Fibroblast of mammary gland (primary cell): ENCODE measurements at regions not wholly inside any gene's neighbourhood (a gene's known extent, or its start where the extent isn't known, plus 50 kb on each side); places are given as distances from the start of the nearest gene placed in this dataset.
A peak's percentile ranks its signal among the peaks of the same experiment; 100 is the strongest.

Source experiments
- DNase-seq: peaks from one replicate; pipeline ENCODE4 v3.0.0-alpha.2; 2010; ENCODE audit warnings: low read depth
- H3K4me3 ChIP-seq: 2 replicates; pipeline ENCODE4 v1.5.1; 2011; ENCODE audit warnings: low read depth, mild to moderate bottlenecking, low read length, moderate library complexity; ENCODE audit not compliant: control insufficient read depth
- CTCF ChIP-seq: conservative IDR thresholded peaks from 2 replicates; pipeline ENCODE4 v1.5.1; 2011; ENCODE audit warnings: low read depth, low read length, inconsistent platforms; ENCODE audit not compliant: control insufficient read depth, insufficient read depth

- peak; percentile 26 for DNase-seq
- no peak for TF ChIP-seq CTCF
- no peak overlapping the region for H3K4me3 ChIP-seq
Observed at GRCh38 chr15:35669432-35670045, 123.6 kb upstream of the DPH6 start.

GRCh38 chr15:35671197-35671596 lies 125.2 kb upstream of the DPH6 start:
- TF ChIP-seq CTCF: no peak
- H3K4me3 ChIP-seq: no peak overlapping the region
- peak; percentile 47 for DNase-seq

GRCh38 chr15:35671981-35672380 lies 126.0 kb upstream of the DPH6 start:
- no peak overlapping the region for H3K4me3 ChIP-seq
- no peak for TF ChIP-seq CTCF
- DNase-seq: no peak

- no peak overlapping the region for H3K4me3 ChIP-seq
- DNase-seq: no peak
- TF ChIP-seq CTCF: no peak
Observed at GRCh38 chr15:35673093-35673684, 127.2 kb upstream of the DPH6 start.

- H3K4me3 ChIP-seq: no peak overlapping the region
- no peak for TF ChIP-seq CTCF
- DNase-seq: peak; percentile 70
Observed at GRCh38 chr15:35674873-35675781, 129.2 kb upstream of the DPH6 start.

GRCh38 chr15:35678774-35679173 lies 132.8 kb upstream of the DPH6 start:
- no peak for TF ChIP-seq CTCF
- H3K4me3 ChIP-seq: no peak overlapping the region

More at GRCh38 chr15:35678774-35679173, 132.8 kb upstream of the DPH6 start:
- no peak for DNase-seq
